Right atrium auricular region (tissue), 2 donors: ENCODE measurements at regions not wholly inside any gene's neighbourhood (a gene's known extent, or its start where the extent isn't known, plus 50 kb on each side); places are given as distances from the start of the nearest gene placed in this dataset.

Source experiments
- DNase-seq: peaks from one replicate; pipeline ENCODE4 v3.0.0-alpha.2; 2019; ENCODE audit warnings: low spot score
- H3K27ac ChIP-seq, 2 donors: fragments of 200-600 bp; sonication (generic); 1 replicate in 1 of 2; 2 replicates in 1 of 2; pipeline ENCODE4 v1.5.1; 2016 to 2019
- H3K27me3 ChIP-seq, 2 donors: fragments of 200-600 bp; sonication (generic); one replicate each; pipeline versions ENCODE4 v1.5.1 to v1.6.0; 2017 to 2019
- H3K36me3 ChIP-seq: fragments of 200-600 bp; sonication (generic); one replicate; pipeline ENCODE4 v1.5.1; 2016
- H3K4me1 ChIP-seq, 2 donors: fragments of 200-600 bp; sonication (generic); one replicate each; pipeline versions ENCODE4 v1.5.1 to v1.6.0; 2017 to 2019
- H3K4me3 ChIP-seq, 2 donors: fragments of 200-600 bp; sonication (generic); 1 replicate in 1 of 2; 2 replicates in 1 of 2; pipeline ENCODE4 v1.5.1; 2017 to 2019; ENCODE audit warnings: mild to moderate bottlenecking in 1 of 2, moderate library complexity in 1 of 2
- H3K9me3 ChIP-seq, 2 donors: fragments of 200-600 bp; sonication (generic); one replicate each; pipeline ENCODE4 v1.5.1; 2019
- CTCF ChIP-seq, 2 donors: fragments of 200-600 bp; sonication (generic); IDR thresholded peaks; one replicate each; pipeline ENCODE4 v1.5.1; 2019; ENCODE audit warnings: antibody characterized with exemption in 2 of 2

GRCh38 chr4:123345935-123346300 lies 50.7 kb upstream of the SPRY1 start:
- H3K27me3 ChIP-seq = no peaks in the 10 kb centered on the region
- H3K4me1 ChIP-seq = peaks cover 0 to 7% of the 10 kb centered on the region in 2 donors
- no peak overlapping the region for H3K4me3 ChIP-seq
- TF ChIP-seq CTCF (IDR thresholded peaks at IDR 0.05) = no peak
- no peaks in the 10 kb centered on the region for H3K36me3 ChIP-seq
- H3K27ac ChIP-seq = no peak overlapping the region
- H3K9me3 ChIP-seq = no peaks in the 10 kb centered on the region
- DNase-seq = no peak

DNA sequence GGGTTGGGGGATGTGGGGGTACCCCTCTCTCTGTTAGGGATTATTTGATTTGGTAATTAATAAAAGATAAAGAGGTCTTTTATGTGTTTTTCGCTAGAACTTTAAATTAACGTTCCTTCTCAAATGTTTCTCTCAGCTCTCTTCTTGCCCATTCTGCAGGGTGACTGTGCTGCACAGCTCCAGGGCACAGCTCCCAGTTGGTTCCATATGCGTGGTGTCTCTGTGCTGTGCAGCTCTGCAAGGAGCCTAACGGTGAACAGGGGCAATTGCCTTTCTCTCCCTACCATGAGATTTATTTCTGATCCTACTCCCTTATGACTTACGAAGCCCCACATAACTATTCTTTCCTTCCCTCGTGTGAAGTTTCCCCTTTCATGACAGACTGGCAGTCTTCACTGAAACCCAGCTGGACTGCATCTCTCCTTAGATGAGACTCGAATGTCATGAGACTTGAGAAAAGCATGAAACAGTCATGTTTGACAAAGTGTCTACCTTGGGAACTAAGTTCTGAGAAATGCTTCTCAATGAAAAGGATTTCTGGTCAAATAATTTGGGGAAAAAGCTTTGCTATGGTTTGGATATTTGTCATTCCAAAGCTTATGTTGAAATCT lies 50.2 kb upstream of the SPRY1 start:
- Histone ChIP-seq H3K36me3 (no peaks in the 10 kb centered on the region), H3K4me1 (peaks cover 0 to 7% of the 10 kb centered on the region in 2 donors), H3K9me3 (no peaks in the 10 kb centered on the region), H3K27ac (no peak overlapping the region), H3K4me3 (no peak overlapping the region), H3K27me3 (no peaks in the 10 kb centered on the region)
- no peak for TF ChIP-seq CTCF (IDR thresholded peaks at IDR 0.05)
- no peak for DNase-seq
